ENCODE measurements at regions not wholly inside any gene's neighbourhood (a gene's known extent, or its start where the extent isn't known, plus 50 kb on each side); places are given as distances from the start of the nearest gene placed in this dataset.
A peak's percentile ranks its signal among the peaks of the same experiment; 100 is the strongest.

DNA sequence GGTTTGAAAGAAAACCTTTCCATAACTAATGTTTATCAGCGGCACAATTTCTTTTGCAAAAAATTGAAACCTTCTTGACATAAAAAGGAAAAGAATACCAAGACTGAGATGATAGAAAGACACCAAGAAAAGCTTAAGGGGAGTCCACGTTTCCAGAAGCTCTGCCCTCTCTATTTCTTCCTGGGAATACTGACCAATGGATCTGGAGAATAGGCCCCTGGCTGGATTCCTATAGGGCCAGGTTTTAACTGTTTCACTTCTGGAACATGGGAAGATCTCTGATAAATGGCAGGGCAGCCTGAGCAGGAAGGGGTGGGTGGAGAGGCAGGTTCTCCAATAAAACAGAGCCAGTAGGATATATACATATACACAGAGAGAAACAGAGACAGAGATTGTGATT, 413.4 kb upstream of the JARID2 start:
- DNase-seq, result no peak

DNA sequence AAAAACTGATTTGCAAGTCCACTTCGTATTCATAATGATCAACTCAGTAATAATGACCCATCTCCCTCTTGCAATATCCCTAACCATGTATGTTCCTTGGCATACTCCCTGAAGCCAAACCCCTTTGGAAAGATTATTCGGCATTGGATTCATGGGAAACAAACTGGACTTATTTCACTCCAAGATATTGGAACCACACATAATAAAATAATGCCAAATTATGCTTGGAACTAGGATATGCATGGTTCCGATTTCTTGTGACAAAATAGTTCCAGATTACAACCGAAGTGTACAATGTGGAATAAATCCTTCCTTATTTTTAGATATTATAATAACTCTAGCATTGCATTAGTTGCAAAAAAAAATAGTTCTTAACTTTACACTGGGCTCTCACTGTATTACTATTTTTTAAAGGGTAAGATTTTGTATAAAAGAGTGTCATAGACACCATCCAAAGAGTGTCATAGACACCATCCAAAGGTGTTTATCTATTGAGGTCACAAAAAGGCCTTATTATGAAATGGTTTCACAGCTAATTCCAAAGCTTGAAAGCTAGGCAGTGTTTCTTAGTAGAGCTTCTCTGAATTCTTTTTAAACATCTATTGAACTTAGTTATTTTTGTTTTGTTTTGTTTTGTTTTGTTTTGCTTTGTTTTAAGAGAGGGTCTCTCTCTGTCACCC, 410.9 kb upstream of the JARID2 start:
- DNase-seq, result no peak

DNA sequence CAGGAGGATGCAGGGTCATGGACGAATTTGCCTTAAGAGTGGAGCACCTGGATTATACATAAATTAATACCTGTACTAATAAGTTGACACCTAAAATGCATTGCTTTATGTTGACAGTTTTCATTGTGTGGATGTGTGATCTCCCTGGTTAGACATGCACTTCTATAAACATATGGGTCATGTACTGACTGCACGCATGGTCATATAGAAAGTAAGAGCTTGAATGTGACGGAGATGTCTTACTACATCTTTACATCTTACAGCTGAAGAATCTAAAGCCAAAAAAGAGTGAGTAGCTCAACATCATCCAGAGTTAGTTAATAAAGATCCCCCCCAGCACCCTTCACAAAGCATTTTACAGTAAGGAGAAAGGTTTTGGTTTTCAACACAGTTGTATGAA, 408.4 kb upstream of the JARID2 start:
- DNase-seq, result no peak

DNA sequence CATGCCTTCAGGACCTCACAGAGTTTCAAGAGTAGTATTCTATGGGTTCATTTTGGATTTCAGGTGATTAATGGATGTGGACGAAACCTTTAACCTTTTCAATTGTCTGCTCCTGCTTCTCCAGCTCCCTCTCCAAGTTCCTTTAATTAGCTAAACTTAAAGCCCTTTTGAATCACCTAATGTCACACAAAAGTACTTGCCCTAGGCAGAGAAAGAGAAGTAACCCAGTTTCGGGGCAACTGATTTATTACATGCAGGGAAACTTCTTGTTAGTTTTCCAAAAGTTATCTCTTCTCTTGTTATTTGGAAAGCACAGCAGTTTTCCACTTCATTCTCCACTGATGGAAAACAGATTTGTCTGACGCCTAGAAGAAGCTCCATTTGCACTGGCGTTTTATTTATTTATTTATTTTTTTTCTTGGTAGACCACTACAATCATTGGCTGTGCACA, 407.7 kb upstream of the JARID2 start:
- no peak for DNase-seq

DNA sequence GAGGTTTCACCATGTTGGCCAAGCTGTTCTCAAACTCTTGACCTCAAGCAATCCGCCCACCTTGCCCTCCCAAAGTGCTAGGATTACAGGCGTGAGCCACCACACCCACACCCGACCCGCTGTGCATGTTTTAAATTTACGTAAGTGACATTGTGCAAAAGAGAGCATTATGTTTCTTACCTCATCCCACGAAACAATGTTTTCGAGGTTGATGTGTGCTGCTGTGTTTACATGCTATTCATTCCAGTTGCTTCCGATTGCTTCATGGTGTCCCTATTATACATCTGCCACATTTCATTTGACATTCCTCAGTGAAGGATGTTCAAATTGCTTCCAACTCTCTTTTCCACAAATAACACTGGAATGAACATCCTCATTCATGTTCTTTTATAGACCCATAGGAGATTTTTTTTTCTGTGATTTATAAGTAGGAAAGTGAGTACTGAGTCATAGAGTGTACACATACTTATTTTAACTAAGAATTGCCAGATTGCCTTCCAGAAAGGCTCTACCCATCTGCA, 403.9 kb upstream of the JARID2 start:
- no peak for DNase-seq

DNA sequence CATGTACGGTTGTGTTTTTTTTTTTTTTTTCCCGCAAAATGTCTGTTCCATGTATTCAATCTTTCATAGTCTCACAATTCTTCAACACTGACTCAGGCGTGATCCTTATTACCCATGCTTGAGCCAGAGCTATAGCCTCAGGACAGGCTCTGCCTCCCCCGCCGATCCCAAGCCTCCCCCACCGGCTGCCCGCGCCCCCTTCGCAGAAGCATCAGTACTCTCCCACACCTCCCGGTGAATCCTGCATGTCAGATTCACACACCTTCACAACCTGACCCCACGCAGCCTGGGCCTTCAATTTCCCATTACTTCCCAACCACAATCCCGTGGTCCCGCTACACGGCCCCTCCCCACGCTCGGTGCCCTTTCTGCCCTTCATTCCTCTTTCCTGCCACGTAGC, 401.5 kb upstream of the JARID2 start:
- DNase-seq, result no peak

DNA sequence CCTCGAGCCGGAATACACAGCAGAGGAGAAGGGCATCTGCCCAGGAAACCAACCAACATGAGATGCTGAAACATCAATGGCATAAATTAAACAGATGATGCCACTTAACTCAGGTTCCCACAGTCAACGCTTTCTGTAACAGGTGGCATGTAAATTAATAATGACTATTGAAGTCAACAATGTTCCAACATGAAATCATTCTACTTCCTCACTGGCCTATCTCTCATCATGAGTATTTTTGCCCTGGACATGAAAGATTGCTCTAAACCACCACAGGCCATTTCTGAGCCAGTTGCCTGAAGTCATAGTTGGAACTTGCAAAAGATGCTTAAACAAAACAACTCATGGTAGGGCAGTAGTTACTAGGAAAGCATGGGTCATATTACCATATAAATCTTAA, 397.9 kb upstream of the JARID2 start:
- DNase-seq, result no peak

DNA sequence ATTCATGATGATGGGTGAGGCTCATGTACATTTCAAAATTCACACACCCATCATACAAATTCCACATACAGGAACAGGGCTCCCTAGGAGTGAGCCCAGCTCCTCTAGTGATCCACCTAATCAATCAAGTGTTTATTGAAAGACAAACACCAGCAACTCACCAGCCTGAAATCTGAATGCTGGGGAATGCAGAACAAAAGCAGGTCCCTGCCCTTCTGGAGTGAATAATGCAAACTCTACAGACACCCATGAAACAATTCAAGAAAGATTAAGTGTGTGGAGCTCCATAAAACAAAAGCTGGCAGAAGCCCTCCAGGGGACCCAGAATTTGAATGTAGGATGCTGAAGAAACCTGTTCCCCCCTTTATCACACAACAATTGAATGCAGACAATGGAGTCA, 396.7 kb upstream of the JARID2 start:
- DNase-seq, result no peak

DNA sequence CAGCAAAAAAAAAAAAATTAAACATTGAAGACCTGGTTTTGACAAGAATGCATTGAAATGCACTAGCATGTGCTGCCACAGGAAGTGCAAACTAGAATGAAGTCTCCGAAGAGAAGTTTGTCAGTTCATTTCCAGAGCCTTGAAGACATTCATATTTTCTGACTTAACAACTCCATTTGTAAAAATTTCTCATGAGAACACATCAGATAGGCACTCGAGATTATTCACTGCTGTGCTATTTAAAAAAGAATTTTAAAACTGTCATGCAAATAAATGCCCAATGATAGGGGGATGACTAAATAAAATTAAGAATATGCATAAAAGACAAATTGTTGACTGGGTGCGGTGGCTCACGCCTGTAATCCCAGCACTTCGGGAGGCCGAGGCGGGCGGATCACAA, 394.6 kb upstream of the JARID2 start:
- DNase-seq, result no peak

DNA sequence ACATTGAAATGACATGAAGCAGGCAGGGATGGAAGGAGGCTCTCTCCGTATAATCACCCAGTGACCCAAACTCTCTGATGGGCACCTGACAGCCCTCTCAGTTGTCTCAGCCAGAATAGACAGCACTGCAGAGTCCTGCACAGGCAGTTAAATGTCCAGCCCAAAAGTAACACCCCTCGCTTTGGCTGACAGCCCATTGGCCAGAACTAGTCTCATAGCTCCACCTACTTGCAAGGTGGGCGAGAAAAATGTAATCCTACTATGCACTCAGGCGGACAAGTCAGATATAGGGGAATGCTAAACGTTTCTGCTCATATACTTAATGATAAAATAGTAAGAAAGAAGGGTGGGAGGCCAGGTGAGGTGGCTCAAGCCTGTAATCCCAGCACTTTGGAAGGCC, 393.5 kb upstream of the JARID2 start:
- DNase-seq, result no peak

DNA sequence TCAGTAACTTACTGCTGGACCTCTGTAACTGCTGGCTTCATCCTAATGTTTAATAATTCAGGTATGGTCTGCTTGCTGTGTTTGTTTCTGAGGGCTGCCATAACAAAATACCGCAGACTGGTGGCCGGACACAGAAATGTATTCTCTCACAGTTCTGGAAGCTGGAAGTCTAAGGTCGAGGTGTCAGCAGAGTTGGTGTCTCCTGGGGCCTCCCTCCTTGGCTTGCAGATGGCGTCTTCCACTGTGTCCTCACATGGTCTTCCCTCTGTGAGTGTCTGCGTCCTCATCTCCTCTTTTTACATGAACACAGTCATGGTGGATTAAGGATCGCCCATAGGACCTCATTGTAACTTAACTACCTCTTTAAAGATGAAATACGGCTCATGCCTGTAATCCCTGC, 389.7 kb upstream of the JARID2 start:
- no peak for DNase-seq

DNA sequence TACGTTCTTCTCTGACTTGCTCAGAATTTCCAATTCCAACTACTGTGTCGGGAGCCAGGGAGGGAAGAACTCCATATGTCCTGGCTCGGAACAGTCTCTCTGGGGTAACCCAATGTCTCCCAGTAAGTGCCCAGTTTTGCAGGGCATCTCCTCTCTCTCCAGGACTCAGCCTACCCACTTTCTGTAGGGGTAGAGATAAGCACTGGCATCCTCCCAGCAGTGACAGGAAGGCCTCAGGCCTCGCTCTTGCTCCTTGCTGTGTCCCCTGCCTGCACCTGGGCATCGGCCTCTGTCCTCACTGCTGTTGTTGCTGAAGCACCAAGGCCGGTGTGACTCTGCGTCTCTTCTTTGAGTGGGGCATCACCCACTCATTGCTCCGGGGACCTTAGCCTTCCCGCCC, 388.9 kb upstream of the JARID2 start:
- no peak for DNase-seq

DNA sequence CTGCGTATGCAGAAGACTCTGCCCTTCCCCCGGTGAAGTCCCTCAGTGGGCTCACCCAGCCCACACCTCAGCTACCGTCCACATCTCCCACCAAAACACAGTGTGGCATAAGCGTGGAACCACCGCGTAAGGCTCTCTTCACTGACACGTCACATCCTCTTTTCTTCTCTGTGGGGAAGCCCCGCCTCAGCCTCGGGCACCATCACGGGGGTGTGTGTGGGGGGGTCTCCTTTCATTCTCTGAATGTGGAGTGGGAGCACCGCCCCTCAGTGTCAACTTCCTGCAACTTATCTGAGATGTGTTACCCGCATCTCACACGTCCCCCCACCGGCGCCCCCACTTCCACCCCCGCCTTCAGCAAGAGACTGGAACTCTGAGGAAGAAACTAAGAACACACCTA, 388.4 kb upstream of the JARID2 start:
- DNase-seq, result peak; percentile 78

DNA sequence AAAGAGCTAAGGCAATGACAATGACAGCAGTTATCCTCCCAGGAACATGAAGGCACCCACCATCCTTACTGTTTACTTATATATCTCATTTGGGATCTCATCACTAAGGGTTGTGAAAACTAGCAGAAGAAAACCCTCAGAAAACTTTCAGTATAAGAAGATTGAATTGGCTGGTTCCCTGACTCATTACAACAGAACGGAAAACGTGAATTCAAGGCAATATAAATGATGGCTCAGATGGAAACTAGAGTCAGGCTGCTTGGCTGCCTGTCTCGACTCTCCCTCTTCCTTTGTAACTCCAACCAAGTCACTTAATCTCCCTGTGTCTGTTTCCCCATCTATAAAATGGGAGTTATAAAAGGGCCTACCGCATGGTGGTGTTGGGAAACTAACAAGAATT, 387.1 kb upstream of the JARID2 start:
- no peak for DNase-seq

DNA sequence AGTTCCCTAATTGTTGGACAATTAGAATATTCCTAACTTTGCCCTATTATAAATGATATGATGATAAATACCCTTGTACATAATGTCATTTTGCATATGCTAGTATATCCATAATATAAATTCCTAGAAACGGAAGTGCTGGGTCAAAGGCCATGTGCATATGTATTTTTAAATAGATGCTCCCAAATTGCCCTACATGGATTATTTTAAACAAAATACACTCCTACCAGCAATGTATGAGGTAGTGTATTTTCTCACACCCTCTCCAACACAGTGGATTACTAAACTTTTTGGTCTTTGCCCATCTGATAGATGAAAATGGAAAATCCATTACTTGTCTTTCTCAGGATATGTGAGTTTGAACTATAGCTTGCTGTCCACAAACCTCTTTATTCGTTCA, 385.1 kb upstream of the JARID2 start:
- no peak for DNase-seq

DNA sequence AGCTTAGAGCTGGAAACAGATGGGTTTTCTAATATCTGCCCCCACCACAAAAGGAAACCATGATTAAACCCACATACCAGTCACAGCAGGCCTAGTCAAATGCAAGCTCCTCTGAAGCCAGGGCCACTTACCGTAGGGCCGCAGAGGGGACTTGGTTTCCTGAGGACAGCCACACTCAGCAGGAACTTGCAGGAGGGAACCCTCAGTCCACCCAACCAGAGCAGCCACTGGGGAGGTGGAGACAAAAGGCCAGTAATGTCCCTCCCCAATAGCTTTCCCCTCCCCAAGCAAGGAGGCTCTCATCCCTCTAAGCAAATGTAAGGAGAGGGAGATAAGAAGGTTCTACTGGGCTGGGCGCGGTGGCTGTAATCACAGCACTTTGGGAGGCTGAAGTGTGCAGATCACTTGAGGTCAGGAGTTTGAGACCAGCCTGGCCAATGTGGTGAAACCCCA, 384.4 kb upstream of the JARID2 start:
- DNase-seq, result no peak

DNA sequence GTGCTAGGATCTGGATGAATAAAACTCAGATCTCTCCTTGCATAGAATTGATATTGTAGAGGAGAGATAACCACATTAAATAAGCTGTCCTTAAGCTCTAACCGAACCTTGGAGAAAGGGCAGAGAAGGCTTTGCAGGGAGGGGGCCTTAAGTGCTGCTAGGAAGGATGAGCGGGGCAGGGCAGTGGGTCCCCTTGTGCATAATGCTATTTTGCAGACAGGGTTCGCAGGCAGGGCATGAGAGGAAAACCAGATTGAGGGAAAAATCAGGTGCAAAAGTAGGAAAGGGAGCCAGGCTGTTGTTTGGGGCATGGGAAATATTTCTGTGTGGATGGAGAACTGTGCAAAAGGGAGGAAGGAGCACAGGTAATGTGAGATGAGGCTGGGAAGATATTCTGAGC, 383.0 kb upstream of the JARID2 start:
- no peak for DNase-seq

DNA sequence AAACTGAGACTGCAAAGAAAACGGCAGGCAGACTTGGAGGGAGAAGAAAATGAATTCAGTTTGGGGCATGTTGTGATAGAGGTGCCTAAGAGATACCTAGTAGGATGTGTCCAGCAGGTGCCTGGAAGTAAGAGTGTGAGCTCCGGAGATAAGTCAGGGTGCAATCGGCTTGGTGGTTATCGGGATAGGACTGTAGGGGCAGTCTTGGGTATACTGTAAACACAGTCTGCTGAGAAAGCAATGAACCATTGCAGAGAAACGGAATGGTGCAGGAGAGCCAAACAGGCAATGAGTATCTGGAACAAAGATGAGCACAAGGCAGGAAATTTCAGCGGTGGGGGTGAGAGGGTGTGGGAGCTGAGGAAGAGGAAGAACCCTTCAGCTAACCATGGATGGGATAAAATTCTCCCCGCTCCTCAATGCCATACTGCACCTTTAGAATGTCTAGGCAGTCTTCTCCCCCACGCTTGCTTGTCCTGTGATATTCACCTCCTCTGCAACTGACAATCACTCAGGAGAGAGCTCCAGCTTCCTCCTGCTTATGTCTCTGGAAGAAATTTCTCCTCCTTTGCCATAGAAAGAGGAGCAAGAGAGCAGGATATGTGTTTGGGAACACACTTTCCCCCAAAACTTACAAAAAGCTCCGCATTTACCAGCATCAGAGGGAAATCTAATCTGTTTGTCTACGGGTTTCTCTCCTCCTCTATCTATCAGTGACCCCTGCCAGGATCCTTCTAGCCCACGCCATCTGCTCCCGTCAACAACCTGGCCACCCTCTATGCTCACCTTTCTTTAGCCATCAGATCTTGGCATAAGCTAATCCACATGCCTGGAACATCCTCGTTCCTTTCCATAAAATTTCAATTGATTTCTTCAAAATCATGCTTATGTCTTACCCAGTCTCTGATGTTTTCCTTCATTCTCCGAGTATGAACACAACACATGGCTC, 381.7 kb upstream of the JARID2 start:
- DNase-seq, result no peak

DNA sequence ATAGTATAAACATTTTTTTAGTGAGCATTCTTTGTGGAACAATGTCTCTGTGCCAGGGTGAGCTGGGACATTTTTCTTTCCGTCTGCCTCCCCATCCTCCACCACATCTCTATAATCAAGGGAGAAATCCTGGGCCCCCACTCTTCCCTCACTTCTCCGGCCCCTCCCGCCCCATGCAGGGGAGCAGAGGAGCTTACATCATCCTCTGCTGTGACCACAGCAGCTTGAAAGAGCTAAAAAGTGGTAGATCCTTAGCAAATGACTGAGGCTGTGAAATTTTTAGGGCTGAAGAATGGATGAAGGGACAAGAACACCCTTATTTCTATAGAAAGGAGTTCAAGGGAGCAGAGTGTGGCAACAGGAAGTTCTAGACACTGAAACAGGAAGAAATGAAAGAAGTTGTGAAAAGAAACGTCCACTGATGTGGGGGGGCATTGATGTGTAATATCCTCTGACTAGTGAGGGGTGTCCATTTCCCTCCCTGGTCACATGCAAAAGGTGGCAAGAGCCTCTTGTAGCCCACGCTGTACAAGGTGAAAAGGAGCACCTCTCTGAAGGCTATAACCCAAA, 380.3 kb upstream of the JARID2 start:
- DNase-seq, result no peak

DNA sequence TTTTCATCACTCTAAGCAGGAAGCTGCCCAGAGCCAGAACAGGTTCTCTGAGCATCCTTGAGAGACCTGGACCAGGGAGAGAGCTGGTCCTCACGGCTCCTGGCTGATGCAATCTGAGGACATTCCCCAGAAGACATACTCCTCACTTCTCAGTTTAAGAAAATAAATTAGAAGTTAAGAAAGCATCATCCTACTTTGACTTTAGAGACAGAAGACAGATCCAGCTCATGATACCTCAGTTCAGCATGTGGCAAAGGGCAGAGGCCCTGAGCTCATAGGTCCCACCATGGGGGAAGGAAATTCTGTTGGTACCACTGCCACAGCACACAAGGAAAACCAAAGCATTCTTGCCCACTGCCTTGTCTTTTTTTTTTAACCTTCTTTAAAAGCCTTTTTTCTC, 378.1 kb upstream of the JARID2 start:
- DNase-seq, result no peak

DNA sequence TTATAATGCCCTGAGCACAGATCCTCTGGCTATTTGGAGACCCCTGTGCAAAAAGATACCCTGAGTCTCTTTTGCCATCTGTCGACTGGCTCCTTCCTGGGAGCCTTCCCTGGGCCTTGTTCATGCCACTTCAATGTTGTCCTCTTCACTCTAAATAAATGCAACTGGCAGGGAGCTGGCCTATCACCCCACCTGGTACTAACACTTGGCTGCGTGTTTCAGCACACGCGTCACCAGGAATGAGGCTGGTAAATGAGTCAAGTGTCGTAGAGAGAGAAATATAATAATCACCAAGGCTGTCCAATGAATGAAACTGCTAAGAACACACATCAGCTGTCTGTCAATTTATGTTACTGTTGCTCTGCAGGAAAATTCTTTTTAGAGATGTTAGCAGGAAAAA, 374.6 kb upstream of the JARID2 start:
- no peak for DNase-seq

DNA sequence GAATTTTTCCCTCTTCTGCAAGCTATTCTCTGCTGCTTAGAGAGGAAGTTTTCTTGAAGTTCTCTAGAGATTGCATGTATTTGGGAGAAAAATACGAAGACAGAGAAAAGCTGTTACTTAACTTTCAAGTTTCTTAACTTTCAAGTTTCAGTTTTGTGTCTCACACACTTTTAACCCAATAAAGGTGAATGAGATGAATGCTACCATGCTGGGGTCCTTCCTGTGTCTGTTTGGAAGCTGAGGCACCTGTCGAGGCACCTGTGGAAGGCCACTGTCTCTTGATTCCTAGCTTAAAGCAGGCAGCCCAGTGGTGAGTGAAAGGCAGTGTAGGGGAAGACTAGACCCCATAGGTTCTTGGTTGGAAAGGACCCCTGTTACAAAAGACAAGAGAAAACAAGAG, 372.8 kb upstream of the JARID2 start:
- no peak for DNase-seq

DNA sequence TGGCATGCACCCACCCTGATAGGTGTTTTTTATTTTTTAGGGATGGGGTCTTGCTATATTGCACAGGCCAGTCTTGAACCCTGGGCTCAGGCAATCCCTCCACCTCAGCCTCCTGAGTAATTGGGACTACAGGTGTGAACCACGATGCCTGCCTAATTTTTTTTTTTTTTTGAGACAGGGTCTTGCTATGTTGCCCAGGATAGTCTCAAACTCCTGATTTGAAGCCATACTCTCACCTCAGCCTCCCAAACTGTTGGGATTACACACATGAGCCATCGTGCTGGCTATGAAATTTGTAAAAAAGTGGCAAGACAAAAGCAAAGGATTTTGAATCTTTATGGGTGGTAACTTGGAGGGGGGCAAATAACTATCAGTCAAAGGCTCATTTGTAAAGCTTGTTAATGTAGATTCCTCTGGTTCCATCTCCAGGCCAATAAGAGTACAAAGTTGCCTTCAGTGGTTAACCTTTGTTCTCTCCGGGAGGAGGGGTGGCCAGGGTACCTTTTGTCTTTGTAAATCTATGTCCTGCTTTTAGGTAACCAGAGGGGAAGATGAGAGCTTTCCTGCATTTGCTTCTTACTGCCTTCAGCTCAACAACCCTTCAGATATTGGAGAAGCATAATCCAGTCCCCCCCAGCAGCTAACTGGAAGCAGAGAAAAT, 372.0 kb upstream of the JARID2 start:
- no peak for DNase-seq
